Suprapubic skin (tissue), 4 donors: ENCODE measurements at regions not wholly inside any gene's neighbourhood (a gene's known extent, or its start where the extent isn't known, plus 50 kb on each side); places are given as distances from the start of the nearest gene placed in this dataset.

Experiments
- EP300 ChIP-seq: sonication (generic); formaldehyde crosslinking; IDR thresholded peaks from one replicate; pipeline ENCODE4 v1.6.1; 2017; ENCODE audit warnings: antibody characterized with exemption
- POLR2A ChIP-seq, 2 donors: fragments of 450-650 bp; IDR thresholded peaks; one replicate each; pipeline ENCODE4 v1.6.1; 2017; ENCODE audit warnings: antibody characterized with exemption in 2 of 2, mild to moderate bottlenecking in 2 of 2, moderate library complexity in 2 of 2
- POLR2AphosphoS5 ChIP-seq, 3 donors: sonication (generic); formaldehyde crosslinking; IDR thresholded peaks; one replicate each; pipeline ENCODE4 v1.6.1; 2017; ENCODE audit warnings: antibody characterized with exemption in 3 of 3
- TF ChIP-seq, protein P1 (sequence below), 2 donors: fragments of 200-600 bp in 1 of 2; fragments of 450-650 bp in 1 of 2; sonication (generic) in 1 of 2; IDR thresholded peaks; one replicate each; pipeline ENCODE4 v1.5.1; 2016 to 2019; ENCODE audit warnings: antibody characterized with exemption in 2 of 2, mild to moderate bottlenecking in 1 of 2, moderate library complexity in 1 of 2

DNA sequence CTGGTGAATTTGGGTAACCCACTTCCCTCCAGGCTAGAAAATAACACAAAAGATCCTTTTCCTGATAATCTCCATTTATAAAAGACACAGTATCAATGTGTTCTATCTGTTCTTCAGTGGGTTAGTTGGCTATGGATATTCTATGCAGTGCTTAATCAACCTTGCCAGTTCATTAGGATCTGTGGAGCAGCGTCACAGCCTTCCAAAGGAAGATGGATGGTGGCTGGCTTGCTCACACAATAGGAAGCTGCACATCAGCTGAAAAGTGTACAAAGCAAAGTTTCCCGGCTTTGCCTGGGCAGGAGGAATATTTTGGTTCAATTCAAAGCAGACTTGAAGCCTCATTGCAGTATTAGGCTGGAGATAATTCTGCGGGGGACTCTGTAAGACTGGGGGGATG is 70.3 kb upstream of the CA10 start:
- TF ChIP-seq, protein P1, sequence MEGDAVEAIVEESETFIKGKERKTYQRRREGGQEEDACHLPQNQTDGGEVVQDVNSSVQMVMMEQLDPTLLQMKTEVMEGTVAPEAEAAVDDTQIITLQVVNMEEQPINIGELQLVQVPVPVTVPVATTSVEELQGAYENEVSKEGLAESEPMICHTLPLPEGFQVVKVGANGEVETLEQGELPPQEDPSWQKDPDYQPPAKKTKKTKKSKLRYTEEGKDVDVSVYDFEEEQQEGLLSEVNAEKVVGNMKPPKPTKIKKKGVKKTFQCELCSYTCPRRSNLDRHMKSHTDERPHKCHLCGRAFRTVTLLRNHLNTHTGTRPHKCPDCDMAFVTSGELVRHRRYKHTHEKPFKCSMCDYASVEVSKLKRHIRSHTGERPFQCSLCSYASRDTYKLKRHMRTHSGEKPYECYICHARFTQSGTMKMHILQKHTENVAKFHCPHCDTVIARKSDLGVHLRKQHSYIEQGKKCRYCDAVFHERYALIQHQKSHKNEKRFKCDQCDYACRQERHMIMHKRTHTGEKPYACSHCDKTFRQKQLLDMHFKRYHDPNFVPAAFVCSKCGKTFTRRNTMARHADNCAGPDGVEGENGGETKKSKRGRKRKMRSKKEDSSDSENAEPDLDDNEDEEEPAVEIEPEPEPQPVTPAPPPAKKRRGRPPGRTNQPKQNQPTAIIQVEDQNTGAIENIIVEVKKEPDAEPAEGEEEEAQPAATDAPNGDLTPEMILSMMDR (IDR thresholded peaks at IDR 0.05) = no peak
- TF ChIP-seq POLR2A (IDR thresholded peaks at IDR 0.05) (no peak), POLR2AphosphoS5 (IDR thresholded peaks at IDR 0.05) (no peak), EP300 (no peak)
